GM12878 (cell line): ENCODE measurements at regions not wholly inside any gene's neighbourhood (a gene's known extent, or its start where the extent isn't known, plus 50 kb on each side); places are given as distances from the start of the nearest gene placed in this dataset.

Experiments used
- CBFB ChIP-seq: IDR thresholded peaks from 2 replicates; pipeline ENCODE4 v1.6.1; 2016; ENCODE audit warnings: antibody characterized with exemption, low read depth
- FOS ChIP-seq: IDR thresholded peaks from 3 replicates; pipeline ENCODE4 v1.6.1; 2011; ENCODE audit warnings: borderline replicate concordance; ENCODE audit not compliant: insufficient read length; ENCODE audit errors: extremely low read depth
- FOXK2 ChIP-seq: fragments of 450-650 bp; IDR thresholded peaks from 2 replicates; pipeline ENCODE4 v1.6.1; 2017; ENCODE audit warnings: mild to moderate bottlenecking, moderate library complexity
- IRF4 ChIP-seq: IDR thresholded peaks from 2 replicates; pipeline ENCODE4 v1.6.1; 2011; ENCODE audit warnings: low read depth, low read length
- KAT2A ChIP-seq: conservative IDR thresholded peaks from 2 replicates; pipeline ENCODE4 v1.6.1; 2011; ENCODE audit warnings: low read depth, low read length; ENCODE audit not compliant: control insufficient read depth
- NR2F1 ChIP-seq: fragments of 450-650 bp; conservative IDR thresholded peaks from 2 replicates; pipeline ENCODE4 v1.6.1; 2017; ENCODE audit warnings: mild to moderate bottlenecking
- RFX5 ChIP-seq: IDR thresholded peaks from 2 replicates; pipeline ENCODE4 v1.6.1; 2011; ENCODE audit warnings: low read depth, low read length, improper control_type of control experiment
- SPI1 ChIP-seq: IDR thresholded peaks from 2 replicates; pipeline ENCODE4 v1.6.1; 2011; ENCODE audit warnings: low read depth, mild to moderate bottlenecking, low read length, moderate library complexity, borderline replicate concordance; ENCODE audit not compliant: insufficient read depth
- TCF3 ChIP-seq: IDR thresholded peaks from 2 replicates; pipeline ENCODE4 v1.6.1; 2012; ENCODE audit warnings: low read depth, mild to moderate bottlenecking, low read length, borderline replicate concordance; ENCODE audit not compliant: insufficient read depth
- USF2 ChIP-seq: IDR thresholded peaks from 2 replicates; pipeline ENCODE4 v1.6.1; 2011; ENCODE audit warnings: low read depth, low read length, improper control_type of control experiment, borderline replicate concordance
- YBX1 ChIP-seq: fragments of 450-650 bp; IDR thresholded peaks from 2 replicates; pipeline ENCODE4 v1.6.1; 2016; ENCODE audit warnings: antibody characterized with exemption
- ZNF217 ChIP-seq: fragments of 450-650 bp; IDR thresholded peaks from 2 replicates; pipeline ENCODE4 v1.6.1; 2017; ENCODE audit warnings: antibody characterized with exemption, mild to moderate bottlenecking
- TF ChIP-seq, protein P1 (sequence below): fragments of 450-650 bp; formaldehyde crosslinking; IDR thresholded peaks from 2 replicates; pipeline ENCODE4 v1.4.0; 2020; ENCODE audit warnings: mild to moderate bottlenecking, moderate library complexity

GRCh38 chr13:47294691-47295090, 397.8 kb upstream of the HTR2A start (continued):
- TF ChIP-seq, protein P1, sequence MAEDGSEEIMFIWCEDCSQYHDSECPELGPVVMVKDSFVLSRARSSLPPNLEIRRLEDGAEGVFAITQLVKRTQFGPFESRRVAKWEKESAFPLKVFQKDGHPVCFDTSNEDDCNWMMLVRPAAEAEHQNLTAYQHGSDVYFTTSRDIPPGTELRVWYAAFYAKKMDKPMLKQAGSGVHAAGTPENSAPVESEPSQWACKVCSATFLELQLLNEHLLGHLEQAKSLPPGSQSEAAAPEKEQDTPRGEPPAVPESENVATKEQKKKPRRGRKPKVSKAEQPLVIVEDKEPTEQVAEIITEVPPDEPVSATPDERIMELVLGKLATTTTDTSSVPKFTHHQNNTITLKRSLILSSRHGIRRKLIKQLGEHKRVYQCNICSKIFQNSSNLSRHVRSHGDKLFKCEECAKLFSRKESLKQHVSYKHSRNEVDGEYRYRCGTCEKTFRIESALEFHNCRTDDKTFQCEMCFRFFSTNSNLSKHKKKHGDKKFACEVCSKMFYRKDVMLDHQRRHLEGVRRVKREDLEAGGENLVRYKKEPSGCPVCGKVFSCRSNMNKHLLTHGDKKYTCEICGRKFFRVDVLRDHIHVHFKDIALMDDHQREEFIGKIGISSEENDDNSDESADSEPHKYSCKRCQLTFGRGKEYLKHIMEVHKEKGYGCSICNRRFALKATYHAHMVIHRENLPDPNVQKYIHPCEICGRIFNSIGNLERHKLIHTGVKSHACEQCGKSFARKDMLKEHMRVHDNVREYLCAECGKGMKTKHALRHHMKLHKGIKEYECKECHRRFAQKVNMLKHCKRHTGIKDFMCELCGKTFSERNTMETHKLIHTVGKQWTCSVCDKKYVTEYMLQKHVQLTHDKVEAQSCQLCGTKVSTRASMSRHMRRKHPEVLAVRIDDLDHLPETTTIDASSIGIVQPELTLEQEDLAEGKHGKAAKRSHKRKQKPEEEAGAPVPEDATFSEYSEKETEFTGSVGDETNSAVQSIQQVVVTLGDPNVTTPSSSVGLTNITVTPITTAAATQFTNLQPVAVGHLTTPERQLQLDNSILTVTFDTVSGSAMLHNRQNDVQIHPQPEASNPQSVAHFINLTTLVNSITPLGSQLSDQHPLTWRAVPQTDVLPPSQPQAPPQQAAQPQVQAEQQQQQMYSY (CRISPR knock-in tag), result no peak
- TF ChIP-seq ZNF217 (no peak), KAT2A (no peak), NR2F1 (no peak), RFX5 (no peak), YBX1 (no peak), SPI1 (no peak), TCF3 (no peak), IRF4 (no peak), FOXK2 (no peak), USF2 (no peak), CBFB (no peak), FOS (no peak)
